H1 (cell line): ENCODE measurements at regions not wholly inside any gene's neighbourhood (a gene's known extent, or its start where the extent isn't known, plus 50 kb on each side); places are given as distances from the start of the nearest gene placed in this dataset.

ENCODE experiments used
- CTCF ChIA-PET: fragments of 300-600 bp; sonication (Branson Sonifier 250); formaldehyde crosslinking; loops from one replicate; lab custom pipeline; 2021; ENCODE audit not compliant: partially characterized antibody; lab: Charles Lee
- POLR2A ChIA-PET: fragments of 300-600 bp; sonication (Branson Sonifier 250); formaldehyde crosslinking; loops from one replicate; lab custom pipeline; 2021; ENCODE audit warnings: inconsistent platforms; ENCODE audit not compliant: partially characterized antibody; lab: Charles Lee
- DNase-seq, 2 experiments: peaks; one replicate each; pipeline versions ENCODE4 v3.0.0 to v3.0.0-alpha.2; 2010 to 2022; ENCODE audit warnings: low spot score in 2 of 2, low read depth in 1 of 2, mixed read lengths in 1 of 2
- FAIRE-seq: peaks from 2 replicates; lab custom pipeline; 2011; peaks lifted over from hg19 to GRCh38; lab: Jason Lieb, UNC
- H2AFZ ChIP-seq: 2 replicates; pipeline ENCODE4 v1.8.1; 2012; ENCODE audit warnings: low read length, inconsistent platforms
- H2AK5ac ChIP-seq: 2 replicates; pipeline ENCODE4 v1.6.1; 2013; ENCODE audit warnings: low read depth, low read length
- H2BK120ac ChIP-seq: replicated peaks from 2 replicates; pipeline ENCODE3; 2013; ENCODE audit warnings: low read depth, low read length, inconsistent platforms
- H2BK12ac ChIP-seq: 2 replicates; pipeline ENCODE4 v1.6.1; 2013; ENCODE audit warnings: low read depth, low read length
- H2BK15ac ChIP-seq: 2 replicates; pipeline ENCODE4 v1.6.1; 2013; ENCODE audit warnings: low read length
- H2BK20ac ChIP-seq: 2 replicates; pipeline ENCODE4 v1.6.1; 2013; ENCODE audit warnings: low read length
- H2BK5ac ChIP-seq: 2 replicates; pipeline ENCODE4 v1.6.1; 2013; ENCODE audit warnings: low read depth, low read length
- H3K14ac ChIP-seq: 2 replicates; pipeline ENCODE4 v1.6.1; 2013; ENCODE audit warnings: inconsistent platforms; ENCODE audit not compliant: insufficient read length
- H3K18ac ChIP-seq: 2 replicates; pipeline ENCODE4 v1.6.1; 2013; ENCODE audit warnings: low read length; ENCODE audit errors: extremely low read depth
- H3K23ac ChIP-seq: 2 replicates; pipeline ENCODE4 v1.6.1; 2013; ENCODE audit warnings: inconsistent platforms; ENCODE audit not compliant: insufficient read length
- H3K23me2 ChIP-seq: 2 replicates; pipeline ENCODE4 v1.6.1; 2013; ENCODE audit warnings: low read depth, low read length
- H3K27ac ChIP-seq: 2 replicates; pipeline ENCODE4 v1.6.1; 2011; ENCODE audit warnings: low read depth, low read length, inconsistent platforms
- H3K27me3 ChIP-seq, 4 experiments: replicated peaks in 1 of 4; 1 replicate in 1 of 4; 2 replicates in 3 of 4; pipeline versions ENCODE4 v1.6.1 to v1.8.1; 2011 to 2013; ENCODE audit warnings: low read length in 3 of 4, mild to moderate bottlenecking in 3 of 4, inconsistent platforms in 2 of 4, mixed read lengths in 2 of 4, moderate library complexity in 1 of 4; ENCODE audit not compliant: control insufficient read depth in 3 of 4, insufficient read depth in 3 of 4; ENCODE audit errors: extremely low read depth in 1 of 4
- H3K36me3 ChIP-seq, 4 experiments: 2 replicates each; pipeline versions ENCODE4 v1.6.1 to v1.8.1; 2011 to 2013; ENCODE audit warnings: mild to moderate bottlenecking in 4 of 4, low read length in 3 of 4, moderate library complexity in 2 of 4, control low read depth in 1 of 4, inconsistent platforms in 1 of 4; ENCODE audit not compliant: insufficient read depth in 4 of 4, control insufficient read depth in 2 of 4
- H3K4ac ChIP-seq: replicated peaks from 2 replicates; pipeline ENCODE3; 2013; ENCODE audit warnings: low read length, low read depth, mixed read lengths, inconsistent platforms; ENCODE audit not compliant: insufficient read length
- H3K4me1 ChIP-seq, 4 experiments: replicated peaks in 1 of 4; 1 replicate in 1 of 4; 2 replicates in 3 of 4; pipeline versions ENCODE4 v1.6.1 to v1.8.1; 2011 to 2013; ENCODE audit warnings: low read length in 3 of 4, inconsistent platforms in 2 of 4, mixed read lengths in 1 of 4; ENCODE audit not compliant: insufficient read depth in 4 of 4, control insufficient read depth in 3 of 4
- H3K4me2 ChIP-seq, 2 experiments: 2 replicates each; pipeline versions ENCODE4 v1.6.1 to v1.8.1; 2011 to 2013; ENCODE audit warnings: low read depth in 2 of 2, low read length in 2 of 2, control low read depth in 1 of 2, inconsistent platforms in 1 of 2, mild to moderate bottlenecking in 1 of 2; ENCODE audit not compliant: insufficient read depth in 1 of 2
- H3K4me3 ChIP-seq, 4 experiments: fragments of 200-600, 300-600 bp in 1 of 4; sonication (generic), shearing (Covaris generic), sonication (Bioruptor Twin) in 1 of 4; 2 replicates each; pipeline versions ENCODE4 v1.5.1 to v1.8.1; 2011 to 2016; ENCODE audit warnings: low read length in 4 of 4, low read depth in 3 of 4, control low read depth in 2 of 4, inconsistent platforms in 2 of 4, mild to moderate bottlenecking in 2 of 4, mixed read lengths in 1 of 4, moderate library complexity in 1 of 4; ENCODE audit not compliant: insufficient read depth in 2 of 4; ENCODE audit errors: extremely low read depth in 1 of 4
- H3K56ac ChIP-seq: replicated peaks from 2 replicates; pipeline ENCODE3; 2013; ENCODE audit warnings: low read depth, mild to moderate bottlenecking, mixed read lengths, low read length, inconsistent platforms; ENCODE audit not compliant: insufficient read length
- H3K79me1 ChIP-seq: 2 replicates; pipeline ENCODE4 v1.6.1; 2013; ENCODE audit warnings: low read depth, low read length, control low read depth
- H3K79me2 ChIP-seq, 2 experiments: 2 replicates each; pipeline versions ENCODE4 v1.6.1 to v1.8.1; 2012 to 2013; ENCODE audit warnings: low read length in 2 of 2, mild to moderate bottlenecking in 2 of 2, inconsistent platforms in 1 of 2; ENCODE audit not compliant: insufficient read depth in 2 of 2, control insufficient read depth in 1 of 2
- H3K9ac ChIP-seq, 4 experiments: replicated peaks in 1 of 4; 1 replicate in 1 of 4; 2 replicates in 3 of 4; pipeline versions ENCODE4 v1.6.1 to v1.8.1; 2011 to 2013; ENCODE audit warnings: low read depth in 3 of 4, low read length in 3 of 4, control low read depth in 2 of 4, mild to moderate bottlenecking in 2 of 4, moderate library complexity in 2 of 4, inconsistent platforms in 1 of 4; ENCODE audit errors: extremely low read depth in 1 of 4
- H3K9me3 ChIP-seq, 2 experiments: 2 replicates each; pipeline versions ENCODE4 v1.6.1 to v1.8.1; 2012 to 2013; ENCODE audit warnings: mild to moderate bottlenecking in 2 of 2, moderate library complexity in 2 of 2, control low read depth in 1 of 2, inconsistent platforms in 1 of 2, low read depth in 1 of 2, low read length in 1 of 2, mixed read lengths in 1 of 2; ENCODE audit not compliant: insufficient read depth in 2 of 2
- H4K20me1 ChIP-seq, 2 experiments: replicated peaks in 1 of 2; 2 replicates each; pipeline versions ENCODE3 to v1.8.1; 2011 to 2013; ENCODE audit warnings: inconsistent platforms in 2 of 2, low read length in 2 of 2, mild to moderate bottlenecking in 1 of 2; ENCODE audit not compliant: insufficient read depth in 2 of 2, control insufficient read depth in 1 of 2
- H4K5ac ChIP-seq: 2 replicates; pipeline ENCODE4 v1.6.1; 2013; ENCODE audit warnings: low read length, low read depth, mixed read lengths, inconsistent platforms; ENCODE audit not compliant: insufficient read length
- H4K8ac ChIP-seq: 2 replicates; pipeline ENCODE4 v1.8.0; 2013; ENCODE audit warnings: mild to moderate bottlenecking, moderate library complexity, low read length, inconsistent platforms; ENCODE audit not compliant: insufficient read depth; ENCODE audit errors: extremely low read depth
- H4K91ac ChIP-seq: replicated peaks from 2 replicates; pipeline ENCODE3; 2013; ENCODE audit warnings: low read length, mixed read lengths, inconsistent platforms; ENCODE audit not compliant: insufficient read length
- BRCA1 ChIP-seq: IDR thresholded peaks from 2 replicates; pipeline ENCODE4 v1.6.1; 2012; ENCODE audit warnings: low read depth, low read length, improper control_type of control experiment
- KDM1A ChIP-seq: fragments of 200-600, 300-600 bp; sonication (generic); IDR thresholded peaks from 2 replicates; pipeline ENCODE4 v1.7.1; 2016; ENCODE audit warnings: mild to moderate bottlenecking, low read length, borderline replicate concordance
- POU5F1 ChIP-seq: IDR thresholded peaks from 2 replicates; pipeline ENCODE4 v1.6.1; 2011; ENCODE audit warnings: low read depth, mild to moderate bottlenecking, low read length, moderate library complexity

DNA sequence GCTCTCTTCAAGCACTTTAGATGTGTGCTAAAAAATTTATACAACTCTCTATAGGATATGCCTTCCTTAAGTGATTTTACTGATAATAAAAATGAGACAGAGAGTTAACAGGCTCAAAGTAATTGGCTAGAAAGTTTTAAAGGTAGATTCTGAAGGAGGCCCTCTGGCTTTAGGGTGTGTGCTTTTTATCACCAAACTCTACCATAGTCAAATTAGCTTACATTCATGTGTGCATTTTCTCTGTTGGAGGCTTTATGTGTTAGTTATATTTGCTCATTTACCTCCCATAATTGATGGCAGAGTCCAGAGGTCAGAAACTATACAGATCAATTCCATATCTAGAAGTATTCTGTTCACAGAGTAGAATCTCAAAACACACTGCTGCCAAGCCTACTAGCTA lies 317.5 kb downstream of the JRKL start:
- Histone ChIP-seq H2BK15ac (no peak overlapping the region), H3K23me2 (no peaks in the 10 kb centered on the region), H3K9ac (no peak overlapping the region), H2BK20ac (no peak overlapping the region), H3K23ac (no peak overlapping the region), H2BK120ac (no peak overlapping the region), H2BK5ac (no peak overlapping the region), H2AK5ac (no peak overlapping the region), H4K5ac (no peak overlapping the region), H3K4me3 (no peak overlapping the region), H3K9me3 (no peaks in the 10 kb centered on the region), H4K8ac (no peak overlapping the region), H3K18ac (no peak overlapping the region), H3K79me2 (no peaks in the 10 kb centered on the region), H4K91ac (no peak overlapping the region), H3K27me3 (no peaks in the 10 kb centered on the region), H3K79me1 (no peaks in the 10 kb centered on the region), H3K4ac (no peak overlapping the region), H3K56ac (no peak overlapping the region), H4K20me1 (no peaks in the 10 kb centered on the region), H2AFZ (no peak overlapping the region), H2BK12ac (no peak overlapping the region), H3K4me2 (no peak overlapping the region), H3K4me1 (no peaks in the 10 kb centered on the region), H3K36me3 (no peaks in the 10 kb centered on the region), H3K27ac (no peak overlapping the region), H3K14ac (no peak overlapping the region)
- CTCF ChIA-PET: interaction anchor here (1.0 to 1.1 kb wide), 2 partner anchors 244 to 434 kb away, joined by 3 read pairs; no protein-coding TSS in a partner anchor
- FAIRE-seq (no peak), DNase-seq (no peak)
- POLR2A ChIA-PET: no interaction called here
- TF ChIP-seq BRCA1: no peak
- TF ChIP-seq KDM1A: no peak
- TF ChIP-seq POU5F1: no peak
